ENCODE measurements at regions not wholly inside any gene's neighbourhood (a gene's known extent, or its start where the extent isn't known, plus 50 kb on each side); places are given as distances from the start of the nearest gene placed in this dataset.

DNA sequence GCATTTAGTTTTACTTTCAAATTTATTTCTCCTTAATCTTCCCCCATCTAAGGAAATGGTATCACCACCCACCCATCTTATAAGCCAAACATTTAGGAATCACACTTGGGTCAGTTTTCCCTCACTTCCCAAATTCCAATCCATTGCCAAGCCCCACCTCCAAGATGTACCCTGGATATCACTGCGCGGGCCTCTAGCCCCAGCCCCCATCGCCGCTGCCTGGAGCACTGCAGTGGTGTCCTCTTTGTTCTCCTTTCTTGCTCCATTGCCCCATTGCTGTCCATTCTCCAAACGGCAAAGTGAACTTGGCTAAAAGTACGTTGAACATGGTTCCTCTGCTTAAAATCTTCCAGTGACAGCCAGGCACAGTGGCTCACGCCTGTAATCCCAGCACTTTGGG is 267.8 kb downstream of the SHOX2 start:
- no peaks in the 10 kb centered on the region for H3K9me2 ChIP-seq (ENCODE audit: insufficient read depth)
- H3K9me3 ChIP-seq (ENCODE audit: control insufficient read depth in 1 of 2, insufficient read depth in 1 of 2, low read depth in 1 of 2, low read length in 2 of 2): no peaks in the 10 kb centered on the region
- intact Hi-C loops (cut with micrococcal nuclease): no loop called here
- DNase-seq (ENCODE audit: low read depth, low spot score): no peak
- H3K79me2 ChIP-seq (ENCODE audit: insufficient read depth, low read length): no peaks in the 10 kb centered on the region
- H3K27me3 ChIP-seq (ENCODE audit: insufficient read depth, low read length): no peaks in the 10 kb centered on the region
- ChIA-PET POLR2A (no interaction called here), CTCF (no interaction called here), RAD21 (ENCODE audit: low non-redundant PET in 1 of 2, low total read pairs in 2 of 2, uncharacterized antibody in 2 of 2, unreplicated experiment in 2 of 2) (no interaction called here)
- no peak for TF ChIP-seq SRF (IDR thresholded peaks at IDR 0.05; ENCODE audit: low read depth)
- no peak for TF ChIP-seq EZH2phosphoT487 (IDR thresholded peaks at IDR 0.05; ENCODE audit: borderline replicate concordance)
- no peak for TF ChIP-seq FOSL1 (IDR thresholded peaks at IDR 0.05; ENCODE audit: low read depth)
- TF ChIP-seq YY1 (IDR thresholded peaks at IDR 0.05; ENCODE audit: extremely low read depth, insufficient replicate concordance, low read depth, low read length): no peak
- TF ChIP-seq TCF7L2 (IDR thresholded peaks at IDR 0.05; ENCODE audit: borderline replicate concordance, extremely low read depth, insufficient read depth, insufficient read length): no peak
- TF ChIP-seq POLR2AphosphoS5 (IDR thresholded peaks at IDR 0.05; ENCODE audit: low read depth, low read length): no peak
- no peak for TF ChIP-seq ZNF274 (IDR thresholded peaks at IDR 0.05; ENCODE audit: low read depth, low read length)
- TF ChIP-seq JUND (IDR thresholded peaks at IDR 0.05): no peak
- no peak for TF ChIP-seq ZFX (IDR thresholded peaks at IDR 0.05)
- TF ChIP-seq CEBPB (IDR thresholded peaks at IDR 0.05; ENCODE audit: low read depth): no peak
- TF ChIP-seq, protein P1, sequence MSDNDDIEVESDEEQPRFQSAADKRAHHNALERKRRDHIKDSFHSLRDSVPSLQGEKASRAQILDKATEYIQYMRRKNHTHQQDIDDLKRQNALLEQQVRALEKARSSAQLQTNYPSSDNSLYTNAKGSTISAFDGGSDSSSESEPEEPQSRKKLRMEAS (IDR thresholded peaks at IDR 0.05): no peak
- no peak for TF ChIP-seq CBX3 (IDR thresholded peaks at IDR 0.05; ENCODE audit: low read depth)
- TF ChIP-seq, protein P2, sequence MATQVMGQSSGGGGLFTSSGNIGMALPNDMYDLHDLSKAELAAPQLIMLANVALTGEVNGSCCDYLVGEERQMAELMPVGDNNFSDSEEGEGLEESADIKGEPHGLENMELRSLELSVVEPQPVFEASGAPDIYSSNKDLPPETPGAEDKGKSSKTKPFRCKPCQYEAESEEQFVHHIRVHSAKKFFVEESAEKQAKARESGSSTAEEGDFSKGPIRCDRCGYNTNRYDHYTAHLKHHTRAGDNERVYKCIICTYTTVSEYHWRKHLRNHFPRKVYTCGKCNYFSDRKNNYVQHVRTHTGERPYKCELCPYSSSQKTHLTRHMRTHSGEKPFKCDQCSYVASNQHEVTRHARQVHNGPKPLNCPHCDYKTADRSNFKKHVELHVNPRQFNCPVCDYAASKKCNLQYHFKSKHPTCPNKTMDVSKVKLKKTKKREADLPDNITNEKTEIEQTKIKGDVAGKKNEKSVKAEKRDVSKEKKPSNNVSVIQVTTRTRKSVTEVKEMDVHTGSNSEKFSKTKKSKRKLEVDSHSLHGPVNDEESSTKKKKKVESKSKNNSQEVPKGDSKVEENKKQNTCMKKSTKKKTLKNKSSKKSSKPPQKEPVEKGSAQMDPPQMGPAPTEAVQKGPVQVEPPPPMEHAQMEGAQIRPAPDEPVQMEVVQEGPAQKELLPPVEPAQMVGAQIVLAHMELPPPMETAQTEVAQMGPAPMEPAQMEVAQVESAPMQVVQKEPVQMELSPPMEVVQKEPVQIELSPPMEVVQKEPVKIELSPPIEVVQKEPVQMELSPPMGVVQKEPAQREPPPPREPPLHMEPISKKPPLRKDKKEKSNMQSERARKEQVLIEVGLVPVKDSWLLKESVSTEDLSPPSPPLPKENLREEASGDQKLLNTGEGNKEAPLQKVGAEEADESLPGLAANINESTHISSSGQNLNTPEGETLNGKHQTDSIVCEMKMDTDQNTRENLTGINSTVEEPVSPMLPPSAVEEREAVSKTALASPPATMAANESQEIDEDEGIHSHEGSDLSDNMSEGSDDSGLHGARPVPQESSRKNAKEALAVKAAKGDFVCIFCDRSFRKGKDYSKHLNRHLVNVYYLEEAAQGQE (IDR thresholded peaks at IDR 0.05; ENCODE audit: low read depth): no peak
- TF ChIP-seq, protein P3, sequence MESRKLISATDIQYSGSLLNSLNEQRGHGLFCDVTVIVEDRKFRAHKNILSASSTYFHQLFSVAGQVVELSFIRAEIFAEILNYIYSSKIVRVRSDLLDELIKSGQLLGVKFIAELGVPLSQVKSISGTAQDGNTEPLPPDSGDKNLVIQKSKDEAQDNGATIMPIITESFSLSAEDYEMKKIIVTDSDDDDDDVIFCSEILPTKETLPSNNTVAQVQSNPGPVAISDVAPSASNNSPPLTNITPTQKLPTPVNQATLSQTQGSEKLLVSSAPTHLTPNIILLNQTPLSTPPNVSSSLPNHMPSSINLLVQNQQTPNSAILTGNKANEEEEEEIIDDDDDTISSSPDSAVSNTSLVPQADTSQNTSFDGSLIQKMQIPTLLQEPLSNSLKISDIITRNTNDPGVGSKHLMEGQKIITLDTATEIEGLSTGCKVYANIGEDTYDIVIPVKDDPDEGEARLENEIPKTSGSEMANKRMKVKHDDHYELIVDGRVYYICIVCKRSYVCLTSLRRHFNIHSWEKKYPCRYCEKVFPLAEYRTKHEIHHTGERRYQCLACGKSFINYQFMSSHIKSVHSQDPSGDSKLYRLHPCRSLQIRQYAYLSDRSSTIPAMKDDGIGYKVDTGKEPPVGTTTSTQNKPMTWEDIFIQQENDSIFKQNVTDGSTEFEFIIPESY (IDR thresholded peaks at IDR 0.05; ENCODE audit: extremely low read depth, insufficient replicate concordance, low read length): no peak
- TF ChIP-seq POLR2A (IDR thresholded peaks at IDR 0.05; ENCODE audit: borderline replicate concordance, extremely low read depth, insufficient read depth, insufficient read length): no peak
- no peak for TF ChIP-seq EGR1 (IDR thresholded peaks at IDR 0.05; ENCODE audit: low read depth)
- TF ChIP-seq SIN3A (IDR thresholded peaks at IDR 0.05; ENCODE audit: low read depth): no peak
- TF ChIP-seq ELF1 (IDR thresholded peaks at IDR 0.05; ENCODE audit: borderline replicate concordance, low read depth): no peak
- H3K4me1 ChIP-seq (ENCODE audit: control insufficient read depth in 1 of 2, insufficient read depth in 2 of 2, low read length in 2 of 2): no peaks in the 10 kb centered on the region
- H2AFZ ChIP-seq (ENCODE audit: low read depth, low read length, poor library complexity, severe bottlenecking): no peak overlapping the region
- H3K27ac ChIP-seq (ENCODE audit: low read depth, low read length): no peak overlapping the region
- no peak overlapping the region for H3K9ac ChIP-seq (ENCODE audit: low read length)
- no TSS peak for BruUV-seq (replicated peaks)
- no peak overlapping the region for H3K4me2 ChIP-seq (ENCODE audit: low read length)
- H3K4me3 ChIP-seq (replicated peaks in 1 of 2; ENCODE audit: low read depth in 1 of 2, low read length in 2 of 2): no peak overlapping the region
- ATAC-seq: no peak
- H3K36me3 ChIP-seq (ENCODE audit: control insufficient read depth in 1 of 2, insufficient read depth in 2 of 2, low read length in 2 of 2): no peaks in the 10 kb centered on the region
- H4K20me1 ChIP-seq (ENCODE audit: insufficient read depth): no peaks in the 10 kb centered on the region
